Breast epithelium (tissue), 4 donors: ENCODE measurements at regions not wholly inside any gene's neighbourhood (a gene's known extent, or its start where the extent isn't known, plus 50 kb on each side); places are given as distances from the start of the nearest gene placed in this dataset.

ENCODE experiments used
- DNase-seq, 2 donors: peaks; one replicate each; pipeline ENCODE4 v3.0.0-alpha.2; 2019; ENCODE audit warnings: low spot score in 2 of 2
- H3K27ac ChIP-seq, 2 donors: fragments of 200-600 bp; sonication (generic) in 1 of 2; one replicate each; pipeline ENCODE4 v1.5.1; 2016 to 2019; ENCODE audit warnings: mild to moderate bottlenecking in 1 of 2
- H3K27me3 ChIP-seq, 2 donors: fragments of 200-600 bp; sonication (generic) in 1 of 2; one replicate each; pipeline versions ENCODE4 v1.5.1 to v1.6.0; 2017 to 2019; ENCODE audit warnings: control low read depth in 1 of 2, mild to moderate bottlenecking in 1 of 2
- H3K36me3 ChIP-seq: fragments of 200-600 bp; one replicate; pipeline ENCODE4 v1.5.1; 2019
- H3K4me1 ChIP-seq, 2 donors: fragments of 200-600 bp; sonication (generic); one replicate each; pipeline ENCODE4 v1.5.1; 2016 to 2019; ENCODE audit warnings: control low read depth in 1 of 2
- H3K4me3 ChIP-seq, 3 donors: fragments of 200-600 bp; sonication (generic); 1 replicate in 2 of 3; 2 replicates in 1 of 3; pipeline ENCODE4 v1.5.1; 2016 to 2019; ENCODE audit warnings: mild to moderate bottlenecking in 3 of 3, moderate library complexity in 2 of 3
- H3K9me3 ChIP-seq, 2 donors: fragments of 200-600 bp; sonication (generic) in 1 of 2; one replicate each; pipeline ENCODE4 v1.5.1; 2016 to 2019; ENCODE audit warnings: control low read depth in 1 of 2
- CTCF ChIP-seq, 3 donors: fragments of 450-650 bp; IDR thresholded peaks; one replicate each; pipeline ENCODE4 v1.5.1; 2016 to 2017; ENCODE audit warnings: antibody characterized with exemption in 3 of 3, mild to moderate bottlenecking in 3 of 3, moderate library complexity in 3 of 3
- POLR2A ChIP-seq: fragments of 450-650 bp; IDR thresholded peaks from one replicate; pipeline ENCODE4 v1.6.1; 2016; ENCODE audit warnings: antibody characterized with exemption, mild to moderate bottlenecking, moderate library complexity
- POLR2AphosphoS5 ChIP-seq, 3 donors: sonication (generic); formaldehyde crosslinking; IDR thresholded peaks; one replicate each; pipeline ENCODE4 v1.6.1; 2017; ENCODE audit warnings: antibody characterized with exemption in 3 of 3
- intact Hi-C: fragments of 100-400 bp; cut with DNase I; formaldehyde crosslinking; loops from one replicate; pipeline ENCODE4 v1.15.1; 2023; ENCODE audit warnings: low total_unique reads

GRCh38 chr22:49573109-49573765 is 254.4 kb downstream of the BRD1 start:
- H3K4me3 ChIP-seq = no peak overlapping the region
- intact Hi-C loops = no loop called here
- H3K36me3 ChIP-seq = no peaks in the 10 kb centered on the region
- H3K4me1 ChIP-seq = no peaks in the 10 kb centered on the region
- TF ChIP-seq CTCF (IDR thresholded peaks at IDR 0.05) (no peak), POLR2A (no peak), POLR2AphosphoS5 (IDR thresholded peaks at IDR 0.05) (no peak)
- H3K27ac ChIP-seq = no peak overlapping the region
- no peak for DNase-seq
- H3K27me3 ChIP-seq = peaks cover 0 to 18% of the 10 kb centered on the region in 2 donors
- no peaks in the 10 kb centered on the region for H3K9me3 ChIP-seq

DNA sequence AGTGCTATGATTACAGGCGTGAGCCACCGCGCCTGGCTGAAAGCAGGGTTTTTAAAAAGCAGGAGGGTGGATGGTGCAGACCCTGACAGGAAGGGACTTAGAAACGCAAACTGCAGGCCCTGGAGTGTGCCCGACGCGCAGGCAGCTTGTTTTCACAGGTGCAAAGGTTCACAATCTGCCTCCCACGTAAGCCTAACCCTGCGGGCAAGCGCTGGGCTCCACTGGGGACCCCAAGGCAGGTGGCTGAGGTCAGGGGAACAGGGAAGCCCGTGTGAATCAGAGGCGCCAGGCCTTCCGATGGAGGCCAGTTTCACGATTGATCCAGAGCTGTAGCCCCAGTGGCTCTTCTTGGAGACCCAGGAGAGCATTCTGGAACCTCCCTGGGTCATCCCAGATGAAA is 256.3 kb downstream of the BRD1 start:
- TF ChIP-seq POLR2A (no peak), CTCF (IDR thresholded peaks at IDR 0.05) (no peak), POLR2AphosphoS5 (IDR thresholded peaks at IDR 0.05) (no peak)
- intact Hi-C loops = no loop called here
- no peak for DNase-seq
- no peak overlapping the region for H3K27ac ChIP-seq
- no peaks in the 10 kb centered on the region for H3K9me3 ChIP-seq
- peaks cover 0 to 8% of the 10 kb centered on the region in 2 donors for H3K27me3 ChIP-seq
- H3K36me3 ChIP-seq = no peaks in the 10 kb centered on the region
- H3K4me3 ChIP-seq = no peak overlapping the region
- no peaks in the 10 kb centered on the region for H3K4me1 ChIP-seq

GRCh38 chr22:49570032-49570848 is 257.4 kb downstream of the BRD1 start:
- Histone ChIP-seq H3K9me3 (no peaks in the 10 kb centered on the region), H3K27me3 (peaks cover 0 to 16% of the 10 kb centered on the region in 2 donors), H3K27ac (no peak overlapping the region), H3K4me3 (no peak overlapping the region), H3K4me1 (no peaks in the 10 kb centered on the region), H3K36me3 (no peaks in the 10 kb centered on the region)
- TF ChIP-seq POLR2A (no peak), CTCF (IDR thresholded peaks at IDR 0.05) (no peak), POLR2AphosphoS5 (IDR thresholded peaks at IDR 0.05) (no peak)
- DNase-seq = peak in 1 of 2 donors; percentile 43
- intact Hi-C loops = no loop called here

GRCh38 chr22:49569286-49570031 is 258.2 kb downstream of the BRD1 start:
- intact Hi-C loops = no loop called here
- peak in 1 of 2 donors; percentile 49 for DNase-seq

More at GRCh38 chr22:49569286-49570031, 258.2 kb downstream of the BRD1 start:
- TF ChIP-seq POLR2AphosphoS5 (IDR thresholded peaks at IDR 0.05) (no peak), CTCF (IDR thresholded peaks at IDR 0.05) (no peak), POLR2A (no peak)
- Histone ChIP-seq H3K4me3 (no peak overlapping the region), H3K4me1 (no peaks in the 10 kb centered on the region), H3K36me3 (no peaks in the 10 kb centered on the region), H3K27ac (no peak overlapping the region), H3K9me3 (no peaks in the 10 kb centered on the region), H3K27me3 (peaks cover 0 to 18% of the 10 kb centered on the region in 2 donors)
